Smooth muscle cell (in vitro differentiated cells): ENCODE measurements at regions not wholly inside any gene's neighbourhood (a gene's known extent, or its start where the extent isn't known, plus 50 kb on each side); places are given as distances from the start of the nearest gene placed in this dataset.

Experiments
- DNase-seq: peaks from one replicate; lab custom pipeline; 2025; ENCODE audit not compliant: unreplicated experiment; lab: John Stamatoyannopoulos, UW
- H2AFZ ChIP-seq: fragments of 200-600 bp; sonication (generic); 2 replicates; pipeline ENCODE4 v1.6.0; 2016; ENCODE audit warnings: antibody characterized with exemption, low read depth, mild to moderate bottlenecking
- H3F3A ChIP-seq: fragments of 200-600 bp; sonication (generic); 2 replicates; pipeline ENCODE4 v1.6.0; 2017; ENCODE audit warnings: antibody characterized with exemption, low read depth
- H3K27ac ChIP-seq: fragments of 200-600 bp; sonication (generic); 2 replicates; pipeline ENCODE4 v1.5.1; 2016; ENCODE audit warnings: low read depth, mild to moderate bottlenecking
- H3K27me3 ChIP-seq: fragments of 200-600 bp; sonication (generic); 2 replicates; pipeline ENCODE4 v1.6.1; 2016; ENCODE audit warnings: low read depth, mild to moderate bottlenecking
- H3K36me3 ChIP-seq: fragments of 200-600 bp; sonication (generic); 2 replicates; pipeline ENCODE4 v1.5.1; 2016; ENCODE audit warnings: low read depth
- H3K4me1 ChIP-seq: fragments of 200-600 bp; sonication (generic); 2 replicates; pipeline ENCODE4 v1.5.1; 2016; ENCODE audit warnings: low read depth
- H3K4me2 ChIP-seq: fragments of 200-600 bp; sonication (generic); 2 replicates; pipeline ENCODE4 v1.6.0; 2016; ENCODE audit warnings: mild to moderate bottlenecking
- H3K4me3 ChIP-seq: fragments of 200-600 bp; sonication (generic); 2 replicates; pipeline ENCODE4 v1.5.1; 2016; ENCODE audit warnings: mild to moderate bottlenecking
- H3K79me2 ChIP-seq: fragments of 200-600 bp; sonication (generic); 2 replicates; pipeline ENCODE4 v1.6.0; 2016; ENCODE audit warnings: low read depth, mild to moderate bottlenecking
- H3K9ac ChIP-seq: fragments of 200-600 bp; sonication (generic); 2 replicates; pipeline ENCODE4 v1.6.0; 2016; ENCODE audit warnings: low read depth
- H3K9me3 ChIP-seq: fragments of 200-600 bp; sonication (generic); replicated peaks from 2 replicates; pipeline ENCODE4 v1.5.1; 2016; ENCODE audit warnings: low read depth
- H4K20me1 ChIP-seq: fragments of 200-600 bp; sonication (generic); 2 replicates; pipeline ENCODE4 v1.6.0; 2016; ENCODE audit warnings: low read depth
- CTCF ChIP-seq: fragments of 200-600 bp; sonication (generic); IDR thresholded peaks from 2 replicates; pipeline ENCODE4 v1.5.1; 2017; ENCODE audit warnings: borderline replicate concordance, mild to moderate bottlenecking, antibody characterized with exemption; ENCODE audit not compliant: insufficient read depth, poor library complexity, severe bottlenecking
- WGBS: methylation state at CpG from one replicate; pipeline ENCODE4 v1.1.7; 2016; ENCODE audit warnings: low lambda C conversion rate; 5-methylcytosine and 5-hydroxymethylcytosine counted together

DNA sequence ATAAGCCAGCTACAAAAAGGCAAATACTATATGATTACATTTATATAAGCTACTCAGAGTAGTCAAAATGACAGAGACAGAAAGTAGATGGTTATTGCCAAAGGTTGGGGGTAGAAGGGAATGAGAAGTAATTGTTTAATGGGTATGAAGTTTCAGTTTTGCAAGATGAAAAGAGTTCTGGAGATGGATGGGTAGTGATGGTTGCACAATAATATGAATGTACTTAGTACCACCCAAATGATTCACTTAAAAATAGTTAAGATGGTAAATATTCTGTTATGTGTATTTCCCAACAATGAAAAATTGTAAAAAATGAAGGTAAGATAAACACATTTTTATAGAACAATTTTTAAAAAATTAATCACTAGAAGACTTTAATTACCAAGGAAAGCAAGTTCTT lies 448.4 kb downstream of the ADCYAP1 start:
- TF ChIP-seq CTCF = no peak
- Histone ChIP-seq H3K79me2 (no peaks in the 10 kb centered on the region), H2AFZ (no peak overlapping the region), H3K9me3 (no peaks in the 10 kb centered on the region), H4K20me1 (no peaks in the 10 kb centered on the region), H3K36me3 (no peaks in the 10 kb centered on the region), H3K9ac (no peak overlapping the region), H3K27ac (no peak overlapping the region), H3K27me3 (no peaks in the 10 kb centered on the region), H3K4me3 (no peak overlapping the region), H3K4me2 (no peak overlapping the region), H3F3A (no peaks in the 10 kb centered on the region), H3K4me1 (no peaks in the 10 kb centered on the region)
- no peak for DNase-seq

- H3K4me3 ChIP-seq = no peak overlapping the region
- no peaks in the 10 kb centered on the region for H3K27me3 ChIP-seq
- no peaks in the 10 kb centered on the region for H3K4me1 ChIP-seq
- H4K20me1 ChIP-seq = no peaks in the 10 kb centered on the region
- no peak overlapping the region for H3K9ac ChIP-seq
- 83% methylated on average over 2 of the region's 2 CpGs for WGBS
- no peaks in the 10 kb centered on the region for H3K79me2 ChIP-seq
- H2AFZ ChIP-seq = no peak overlapping the region
- TF ChIP-seq CTCF = no peak
- no peak for DNase-seq
- H3F3A ChIP-seq = no peaks in the 10 kb centered on the region
- no peak overlapping the region for H3K4me2 ChIP-seq
- no peaks in the 10 kb centered on the region for H3K36me3 ChIP-seq
- H3K27ac ChIP-seq = no peak overlapping the region
- H3K9me3 ChIP-seq = no peaks in the 10 kb centered on the region
Observed at GRCh38 chr18:1357724-1358123, 453.1 kb downstream of the ADCYAP1 start.

GRCh38 chr18:1361936-1362335 lies 457.3 kb downstream of the ADCYAP1 start:
- WGBS = 68% methylated on average over 3 of the region's 3 CpGs
- H4K20me1 ChIP-seq = no peaks in the 10 kb centered on the region
- H2AFZ ChIP-seq = no peak overlapping the region
- H3K4me2 ChIP-seq = no peak overlapping the region
- no peaks in the 10 kb centered on the region for H3K79me2 ChIP-seq
- TF ChIP-seq CTCF = no peak
- no peaks in the 10 kb centered on the region for H3K36me3 ChIP-seq
- H3K9me3 ChIP-seq = no peaks in the 10 kb centered on the region
- no peaks in the 10 kb centered on the region for H3K4me1 ChIP-seq
- no peak overlapping the region for H3K9ac ChIP-seq
- DNase-seq = no peak
- no peak overlapping the region for H3K27ac ChIP-seq
- no peak overlapping the region for H3K4me3 ChIP-seq
- no peaks in the 10 kb centered on the region for H3F3A ChIP-seq
- no peaks in the 10 kb centered on the region for H3K27me3 ChIP-seq

DNA sequence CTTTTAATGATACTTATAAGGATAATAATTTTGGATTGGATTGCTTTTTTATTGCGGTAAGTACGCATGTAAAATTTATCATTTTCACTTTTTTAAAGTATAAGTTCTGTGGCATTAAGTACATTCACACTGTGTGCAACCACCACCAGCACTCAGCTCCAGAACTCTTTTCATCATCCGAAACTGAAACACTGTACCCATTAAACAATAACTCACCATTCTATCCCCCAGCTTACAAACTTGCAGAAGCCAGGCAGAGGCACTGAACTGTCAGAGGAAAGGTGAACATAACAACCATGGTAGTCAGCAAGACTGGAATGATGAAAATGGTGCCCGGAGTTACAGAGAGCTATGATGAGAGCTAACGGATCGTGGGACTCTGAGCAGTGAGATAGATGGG lies 465.9 kb downstream of the ADCYAP1 start:
- Histone ChIP-seq H3K9ac (no peak overlapping the region), H3K9me3 (no peaks in the 10 kb centered on the region), H3K4me3 (no peak overlapping the region), H3F3A (no peaks in the 10 kb centered on the region), H3K36me3 (no peaks in the 10 kb centered on the region), H3K79me2 (no peaks in the 10 kb centered on the region), H3K4me1 (no peaks in the 10 kb centered on the region), H3K27me3 (no peaks in the 10 kb centered on the region), H3K4me2 (no peak overlapping the region), H2AFZ (no peak overlapping the region), H4K20me1 (no peaks in the 10 kb centered on the region), H3K27ac (no peak overlapping the region)
- 93% methylated on average over 6 of the region's 6 CpGs for WGBS
- TF ChIP-seq CTCF = no peak
- DNase-seq = no peak
